WI38 (cell line): ENCODE measurements at regions not wholly inside any gene's neighbourhood (a gene's known extent, or its start where the extent isn't known, plus 50 kb on each side); places are given as distances from the start of the nearest gene placed in this dataset.
"Not testable (repeated sequence)": the region's sequence is repeated elsewhere in the genome, so short reads cannot be mapped to it uniquely, and the experiment has no call there.

Experiments
- H3K4me3 ChIP-seq: 2 replicates; pipeline ENCODE4 v1.5.1; 2011; ENCODE audit warnings: low read depth, mild to moderate bottlenecking, control low read depth, low read length
- TF ChIP-seq, protein P1 (sequence below): IDR thresholded peaks from 2 replicates; pipeline ENCODE4 v1.5.1; 2012; ENCODE audit warnings: low read depth, mild to moderate bottlenecking, control low read depth, low read length

DNA sequence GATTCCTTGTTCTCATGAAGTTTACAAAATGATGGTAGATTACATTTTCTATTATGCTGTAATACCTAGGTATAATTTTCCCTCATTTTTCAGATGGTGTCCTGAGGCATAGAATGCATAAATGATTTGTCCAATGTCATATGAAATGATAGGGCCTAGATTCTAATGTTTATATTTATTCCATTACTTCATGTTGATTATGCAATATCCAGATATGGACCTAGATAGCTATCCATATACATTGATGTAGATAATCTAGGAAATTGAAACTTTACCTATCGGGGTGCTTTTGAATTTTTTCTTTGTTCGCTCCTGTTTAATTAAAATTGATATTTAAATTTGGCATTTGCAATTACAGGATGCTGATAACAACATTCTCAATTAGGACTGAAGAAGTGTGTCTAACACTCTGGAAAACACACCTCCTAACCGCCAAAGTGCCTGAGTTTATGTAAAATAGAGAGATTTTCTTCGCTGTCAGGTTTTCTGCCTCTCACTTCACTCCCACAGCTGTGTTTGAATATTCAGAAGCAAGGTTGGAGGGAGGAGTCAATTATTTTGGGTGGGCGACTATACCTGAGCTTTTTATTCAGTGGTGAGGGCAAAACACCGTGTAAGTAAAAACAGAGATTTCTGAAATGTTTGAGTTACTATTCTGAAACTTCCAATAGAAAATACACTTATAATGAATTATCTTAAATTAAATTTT lies 164.4 kb upstream of the ATP2B1 start:
- TF ChIP-seq, protein P1, sequence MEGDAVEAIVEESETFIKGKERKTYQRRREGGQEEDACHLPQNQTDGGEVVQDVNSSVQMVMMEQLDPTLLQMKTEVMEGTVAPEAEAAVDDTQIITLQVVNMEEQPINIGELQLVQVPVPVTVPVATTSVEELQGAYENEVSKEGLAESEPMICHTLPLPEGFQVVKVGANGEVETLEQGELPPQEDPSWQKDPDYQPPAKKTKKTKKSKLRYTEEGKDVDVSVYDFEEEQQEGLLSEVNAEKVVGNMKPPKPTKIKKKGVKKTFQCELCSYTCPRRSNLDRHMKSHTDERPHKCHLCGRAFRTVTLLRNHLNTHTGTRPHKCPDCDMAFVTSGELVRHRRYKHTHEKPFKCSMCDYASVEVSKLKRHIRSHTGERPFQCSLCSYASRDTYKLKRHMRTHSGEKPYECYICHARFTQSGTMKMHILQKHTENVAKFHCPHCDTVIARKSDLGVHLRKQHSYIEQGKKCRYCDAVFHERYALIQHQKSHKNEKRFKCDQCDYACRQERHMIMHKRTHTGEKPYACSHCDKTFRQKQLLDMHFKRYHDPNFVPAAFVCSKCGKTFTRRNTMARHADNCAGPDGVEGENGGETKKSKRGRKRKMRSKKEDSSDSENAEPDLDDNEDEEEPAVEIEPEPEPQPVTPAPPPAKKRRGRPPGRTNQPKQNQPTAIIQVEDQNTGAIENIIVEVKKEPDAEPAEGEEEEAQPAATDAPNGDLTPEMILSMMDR = no peak
- H3K4me3 ChIP-seq = no peak overlapping the region

DNA sequence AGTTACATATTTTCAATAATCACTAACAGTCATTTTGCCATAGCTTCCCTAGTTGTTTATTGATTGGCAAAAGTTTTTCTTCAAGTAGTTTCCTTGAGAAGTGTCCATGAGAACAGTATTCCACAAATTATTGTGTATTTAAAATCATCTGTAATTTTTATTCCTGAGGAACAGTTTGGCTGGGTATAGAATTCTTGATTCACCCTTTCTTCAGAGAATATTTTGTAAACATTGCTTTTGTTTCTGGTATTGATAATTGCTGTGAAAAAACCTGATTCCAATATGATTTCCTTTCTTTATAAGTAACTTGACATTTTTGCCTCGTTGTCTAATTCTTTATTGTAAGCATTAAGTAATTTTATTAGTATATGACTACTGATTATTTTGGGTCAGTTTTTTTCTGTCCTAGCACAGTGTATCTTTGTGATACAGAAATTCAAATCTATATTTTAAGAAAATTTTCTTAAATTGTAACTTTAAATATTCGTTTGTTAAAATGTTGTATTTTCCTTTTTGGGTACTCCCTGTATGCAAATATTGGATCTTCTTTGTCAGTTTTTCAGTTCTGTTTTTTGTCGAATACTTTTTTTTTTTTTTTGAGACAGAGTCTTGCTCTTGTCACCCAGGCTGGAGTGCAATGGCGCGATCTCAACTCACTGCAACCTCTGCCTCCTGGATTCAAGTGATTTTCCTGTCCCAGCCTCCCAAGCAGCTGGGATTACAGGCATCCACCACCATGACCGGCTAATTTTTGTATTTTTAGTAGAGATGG lies 162.0 kb upstream of the ATP2B1 start:
- TF ChIP-seq, protein P1 = no peak
- H3K4me3 ChIP-seq = no peak overlapping the region

DNA sequence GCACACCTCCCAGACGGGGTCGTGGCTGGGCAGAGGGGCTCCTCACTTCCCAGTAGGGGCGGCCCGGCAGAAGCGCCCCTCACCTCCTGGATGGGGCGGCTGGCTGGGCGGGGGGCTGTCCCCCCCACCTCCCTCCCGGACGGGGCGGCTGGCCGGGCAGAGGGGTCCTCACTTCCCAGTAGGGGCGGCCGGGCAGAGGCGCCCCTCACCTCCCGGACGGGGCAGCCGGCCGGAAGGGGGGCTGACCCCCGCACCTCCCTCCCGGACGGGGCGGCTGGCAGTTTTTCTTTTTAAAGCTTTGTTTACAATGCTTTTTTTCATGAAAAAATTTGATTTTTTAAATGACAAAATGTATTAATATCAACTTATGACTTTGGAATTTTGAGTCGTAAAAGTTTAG lies 159.0 kb upstream of the ATP2B1 start:
- H3K4me3 ChIP-seq = not testable (repeated sequence)

DNA sequence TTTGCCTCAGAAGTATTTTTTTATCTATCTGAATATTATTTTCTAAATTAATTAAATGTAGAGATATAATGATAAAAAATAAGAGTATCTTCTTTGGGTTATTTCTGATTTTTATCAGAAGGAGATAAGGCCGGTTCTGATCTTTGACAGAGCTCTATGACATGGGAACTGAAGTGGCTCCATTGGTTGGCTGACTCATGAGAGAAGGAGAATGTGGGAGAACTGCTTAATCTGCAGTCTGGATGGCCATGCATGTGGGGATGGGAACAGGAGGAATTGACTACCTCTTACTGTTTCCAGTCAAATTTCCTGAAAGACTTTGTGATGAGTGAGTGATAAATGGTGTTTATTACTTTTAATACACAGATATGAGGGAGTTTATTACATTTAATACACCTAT lies 155.8 kb upstream of the ATP2B1 start:
- no peak overlapping the region for H3K4me3 ChIP-seq
- TF ChIP-seq, protein P1 = no peak

DNA sequence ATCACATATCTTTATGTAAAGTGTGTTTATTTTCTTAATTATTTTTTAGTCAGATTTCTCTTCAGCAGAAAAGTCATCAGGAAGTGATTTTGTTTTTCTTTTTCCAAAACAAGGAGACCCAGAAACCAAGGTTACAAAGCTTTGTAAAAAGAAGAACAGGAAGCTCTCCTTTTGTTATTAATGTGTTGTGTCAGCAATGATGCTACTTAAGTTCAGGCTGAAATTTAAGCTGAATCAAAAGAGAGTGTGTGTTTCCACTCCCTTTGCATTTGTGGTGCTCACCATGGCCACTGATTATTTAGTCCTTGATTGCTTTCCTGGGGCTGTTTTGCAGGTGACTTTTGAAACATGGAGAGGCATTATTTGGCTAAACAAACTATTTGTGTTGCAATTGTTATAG lies 155.3 kb upstream of the ATP2B1 start:
- H3K4me3 ChIP-seq = no peak overlapping the region
- TF ChIP-seq, protein P1 = no peak

DNA sequence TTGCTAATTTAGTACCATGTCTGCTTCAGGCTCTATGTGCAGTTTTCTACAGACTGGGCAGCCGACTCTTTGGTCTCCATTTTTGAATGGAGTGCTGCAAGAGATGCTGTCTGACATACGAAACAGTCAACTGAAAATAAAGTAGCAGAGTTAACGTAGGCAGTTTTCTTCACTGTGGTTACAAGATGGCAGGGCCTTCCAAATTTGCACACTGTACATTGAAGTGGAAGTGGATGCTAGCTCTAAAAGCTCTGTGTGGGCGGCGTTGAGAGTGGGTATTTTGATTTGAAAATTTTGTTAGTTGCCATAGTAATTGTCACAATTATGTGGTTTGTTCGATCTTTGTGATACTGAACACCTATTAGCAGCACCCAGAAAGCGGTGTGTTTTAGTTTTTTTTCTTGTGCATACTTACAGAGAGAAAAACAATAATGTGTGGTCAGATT lies 154.9 kb upstream of the ATP2B1 start:
- no peak overlapping the region for H3K4me3 ChIP-seq
- TF ChIP-seq, protein P1 = no peak

DNA sequence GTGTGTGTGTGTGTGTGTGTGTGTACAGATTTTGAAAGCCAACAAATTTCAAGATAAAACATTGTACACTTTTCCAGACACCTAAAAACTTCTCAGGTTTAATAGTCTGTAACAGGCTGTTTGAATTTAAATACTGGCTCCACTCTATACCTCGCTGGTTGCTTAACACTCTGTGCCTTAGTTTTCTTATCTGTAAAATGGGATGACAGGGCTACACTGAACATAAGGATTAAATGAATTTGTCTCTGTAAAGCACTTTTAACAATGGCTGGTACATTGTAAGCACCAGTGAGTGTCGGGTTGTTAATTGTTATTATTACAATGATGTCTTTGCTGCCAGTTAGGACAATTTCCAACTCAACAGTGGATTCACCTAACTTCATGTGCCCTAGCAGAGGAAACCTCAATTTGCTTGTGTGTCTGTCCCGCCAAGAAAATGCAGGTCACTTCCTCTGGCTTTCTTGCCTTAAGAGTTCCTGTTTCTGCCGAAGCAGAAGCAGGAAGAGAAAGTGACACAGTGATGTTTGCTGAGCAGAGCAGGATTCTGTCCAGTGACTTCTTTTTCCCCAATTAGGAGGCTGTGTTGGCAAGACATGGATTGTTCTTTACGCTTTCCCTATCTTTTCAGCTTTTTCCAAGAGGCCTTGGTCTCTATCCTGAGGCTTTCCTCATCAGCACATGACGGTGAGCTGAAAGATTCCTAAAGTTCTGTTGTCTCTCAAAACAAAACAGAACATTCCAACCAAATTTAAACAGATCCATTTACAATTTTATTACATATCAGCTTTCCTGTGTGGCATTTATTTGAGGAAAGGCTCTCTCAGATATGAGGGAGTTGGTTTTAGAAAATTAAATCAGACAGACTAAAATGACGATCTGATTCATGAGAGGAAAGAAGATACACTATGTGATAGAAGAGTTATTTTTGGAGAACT lies 154.1 kb upstream of the ATP2B1 start:
- TF ChIP-seq, protein P1 = no peak
- H3K4me3 ChIP-seq = no peak overlapping the region
